ENCODE measurements at regions not wholly inside any gene's neighbourhood (a gene's known extent, or its start where the extent isn't known, plus 50 kb on each side); places are given as distances from the start of the nearest gene placed in this dataset.

- Histone ChIP-seq H3K4me3 (peak overlapping the region; percentile 23; the same call in 1 of the 2 replicates), H3F3A (ENCODE audit: insufficient read depth) (peaks cover 6% of the 10 kb centered on the region; the same call in 1 of the 2 replicates), H4K20me1 (ENCODE audit: insufficient read depth) (no peaks in the 10 kb centered on the region), H3K9me2 (ENCODE audit: insufficient read depth) (no peaks in the 10 kb centered on the region), H3K27ac (peak overlapping the region; percentile 67), H3K79me2 (ENCODE audit: insufficient read depth) (no peaks in the 10 kb centered on the region), H3K4me1 (ENCODE audit: insufficient read depth) (peaks cover 16% of the 10 kb centered on the region), H3K9me3 (ENCODE audit: low read depth) (no peaks in the 10 kb centered on the region), H2AFZ (peak overlapping the region; percentile 49; the same call in 1 of the 2 replicates), H3K27me3 (replicated peaks; ENCODE audit: insufficient read depth) (no peaks in the 10 kb centered on the region), H3K36me3 (ENCODE audit: low read depth) (no peaks in the 10 kb centered on the region), H3K4me2 (ENCODE audit: unreplicated experiment) (peak overlapping the region; percentile 48), H3K9ac (no peak overlapping the region)
- peak; percentile 70 for DNase-seq
- whole genome bisulfite sequencing, 2 experiments (ENCODE audit: low coverage in 1 of 2, low lambda C conversion rate in 2 of 2, missing lambda C conversion rate in 2 of 2) = 21 to 25% methylated on average over 7 of the region's 7 CpGs
- TF ChIP-seq EZH2phosphoT487 (IDR thresholded peaks at IDR 0.05; ENCODE audit: insufficient read depth, low read depth) = no peak
- no peak for TF ChIP-seq EZH2 (IDR thresholded peaks at IDR 0.05; ENCODE audit: insufficient read depth, poor library complexity, severe bottlenecking)
- in situ Hi-C loops (cut with MboI) = no loop called here
Observed at GRCh38 chr2:122422384-122422991, 667.0 kb downstream of the TSN start.

- Histone ChIP-seq H3K4me3 (no peak overlapping the region), H3F3A (ENCODE audit: insufficient read depth) (peaks cover 6% of the 10 kb centered on the region; the same call in 1 of the 2 replicates)
- DNase-seq = no peak
Observed at GRCh38 chr2:122423934-122424333, 668.5 kb downstream of the TSN start.

GRCh38 chr2:122433123-122433754 is 677.8 kb downstream of the TSN start:
- no peak for TF ChIP-seq EZH2 (IDR thresholded peaks at IDR 0.05; ENCODE audit: insufficient read depth, poor library complexity, severe bottlenecking)
- no peak for TF ChIP-seq EZH2phosphoT487 (IDR thresholded peaks at IDR 0.05; ENCODE audit: insufficient read depth, low read depth)
- 51 to 61% methylated on average over 8 of the region's 8 CpGs for WGBS, 2 experiments (ENCODE audit: low coverage in 1 of 2, low lambda C conversion rate in 2 of 2, missing lambda C conversion rate in 2 of 2)
- no peak overlapping the region for H3K27ac ChIP-seq
- H3K9me3 ChIP-seq (ENCODE audit: low read depth) = no peaks in the 10 kb centered on the region
- no peaks in the 10 kb centered on the region for H3K4me1 ChIP-seq (ENCODE audit: insufficient read depth)
- H3K27me3 ChIP-seq (replicated peaks; ENCODE audit: insufficient read depth) = no peaks in the 10 kb centered on the region
- H3K9me2 ChIP-seq (ENCODE audit: insufficient read depth) = no peaks in the 10 kb centered on the region
- in situ Hi-C loops (cut with MboI) = no loop called here
- H2AFZ ChIP-seq = no peak overlapping the region
- no peak for DNase-seq
- no peaks in the 10 kb centered on the region for H4K20me1 ChIP-seq (ENCODE audit: insufficient read depth)
- no peak overlapping the region for H3K9ac ChIP-seq
- H3K36me3 ChIP-seq (ENCODE audit: low read depth) = no peaks in the 10 kb centered on the region
- no peak overlapping the region for H3K4me3 ChIP-seq
- H3K4me2 ChIP-seq (ENCODE audit: unreplicated experiment) = no peak overlapping the region
- H3F3A ChIP-seq (ENCODE audit: insufficient read depth) = no peaks in the 10 kb centered on the region
- H3K79me2 ChIP-seq (ENCODE audit: insufficient read depth) = no peaks in the 10 kb centered on the region

More at GRCh38 chr2:122423934-122424333, 668.5 kb downstream of the TSN start:
- Histone ChIP-seq H3K9me3 (ENCODE audit: low read depth) (no peaks in the 10 kb centered on the region), H3K36me3 (ENCODE audit: low read depth) (no peaks in the 10 kb centered on the region), H2AFZ (no peak overlapping the region), H3K27ac (no peak overlapping the region), H3K79me2 (ENCODE audit: insufficient read depth) (no peaks in the 10 kb centered on the region), H3K4me1 (ENCODE audit: insufficient read depth) (peaks cover 16% of the 10 kb centered on the region), H3K9me2 (ENCODE audit: insufficient read depth) (no peaks in the 10 kb centered on the region), H4K20me1 (ENCODE audit: insufficient read depth) (no peaks in the 10 kb centered on the region), H3K4me2 (ENCODE audit: unreplicated experiment) (no peak overlapping the region), H3K27me3 (replicated peaks; ENCODE audit: insufficient read depth) (no peaks in the 10 kb centered on the region), H3K9ac (no peak overlapping the region)
- 59 to 66% methylated on average over 4 of the region's 4 CpGs for WGBS, 2 experiments (ENCODE audit: low coverage in 1 of 2, low lambda C conversion rate in 2 of 2, missing lambda C conversion rate in 2 of 2)
- in situ Hi-C loops (cut with MboI) = no loop called here
- TF ChIP-seq EZH2 (IDR thresholded peaks at IDR 0.05; ENCODE audit: insufficient read depth, poor library complexity, severe bottlenecking) (no peak), EZH2phosphoT487 (IDR thresholded peaks at IDR 0.05; ENCODE audit: insufficient read depth, low read depth) (no peak)

GRCh38 chr2:122445003-122445402 is 689.6 kb downstream of the TSN start:
- Histone ChIP-seq H3K9ac (no peak overlapping the region), H3K4me3 (no peak overlapping the region), H3K9me2 (ENCODE audit: insufficient read depth) (no peaks in the 10 kb centered on the region), H3K4me1 (ENCODE audit: insufficient read depth) (no peaks in the 10 kb centered on the region), H3F3A (ENCODE audit: insufficient read depth) (no peaks in the 10 kb centered on the region), H3K27ac (no peak overlapping the region), H3K79me2 (ENCODE audit: insufficient read depth) (no peaks in the 10 kb centered on the region), H3K36me3 (ENCODE audit: low read depth) (no peaks in the 10 kb centered on the region), H3K4me2 (ENCODE audit: unreplicated experiment) (no peak overlapping the region), H2AFZ (no peak overlapping the region), H3K27me3 (replicated peaks; ENCODE audit: insufficient read depth) (no peaks in the 10 kb centered on the region), H3K9me3 (ENCODE audit: low read depth) (no peaks in the 10 kb centered on the region), H4K20me1 (ENCODE audit: insufficient read depth) (no peaks in the 10 kb centered on the region)
- TF ChIP-seq EZH2 (IDR thresholded peaks at IDR 0.05; ENCODE audit: insufficient read depth, poor library complexity, severe bottlenecking) (no peak), EZH2phosphoT487 (IDR thresholded peaks at IDR 0.05; ENCODE audit: insufficient read depth, low read depth) (no peak)
- 43 to 53% methylated on average over 1 of the region's 1 CpG for WGBS, 2 experiments (ENCODE audit: low coverage in 1 of 2, low lambda C conversion rate in 2 of 2, missing lambda C conversion rate in 2 of 2)
- in situ Hi-C loops (cut with MboI) = no loop called here
- no peak for DNase-seq
